Fibroblast of skin of left quadriceps (primary cell): ENCODE measurements at regions not wholly inside any gene's neighbourhood (a gene's known extent, or its start where the extent isn't known, plus 50 kb on each side); places are given as distances from the start of the nearest gene placed in this dataset.

Experiments
- DNase-seq, 2 experiments: peaks; one replicate each; pipeline ENCODE4 v3.0.0-alpha.2; 2013; ENCODE audit warnings: low read depth in 2 of 2

GRCh38 chr11:115778928-115779650, 274.9 kb upstream of the CADM1 start:
- no peak for DNase-seq

DNA sequence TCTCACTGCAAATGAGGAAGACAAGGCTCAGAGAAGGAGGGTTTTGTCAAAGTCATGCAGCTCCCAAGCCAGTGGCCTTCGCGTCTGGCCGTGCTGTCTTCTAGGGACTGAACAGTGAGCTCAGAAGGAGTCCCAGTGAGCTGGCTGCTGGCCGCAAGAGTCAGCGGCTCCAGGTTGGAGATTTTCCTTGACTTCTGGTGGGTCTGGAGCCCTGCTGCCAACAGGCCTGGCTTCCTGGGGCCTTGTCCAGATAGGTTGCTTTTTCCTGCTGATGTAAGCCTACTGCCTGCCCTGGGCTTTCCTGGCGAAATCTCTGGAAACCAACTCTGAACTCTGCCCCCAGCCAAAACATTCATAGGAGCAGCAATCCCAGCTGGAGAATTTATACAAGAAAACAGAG, 272.7 kb upstream of the CADM1 start:
- no peak for DNase-seq

DNA sequence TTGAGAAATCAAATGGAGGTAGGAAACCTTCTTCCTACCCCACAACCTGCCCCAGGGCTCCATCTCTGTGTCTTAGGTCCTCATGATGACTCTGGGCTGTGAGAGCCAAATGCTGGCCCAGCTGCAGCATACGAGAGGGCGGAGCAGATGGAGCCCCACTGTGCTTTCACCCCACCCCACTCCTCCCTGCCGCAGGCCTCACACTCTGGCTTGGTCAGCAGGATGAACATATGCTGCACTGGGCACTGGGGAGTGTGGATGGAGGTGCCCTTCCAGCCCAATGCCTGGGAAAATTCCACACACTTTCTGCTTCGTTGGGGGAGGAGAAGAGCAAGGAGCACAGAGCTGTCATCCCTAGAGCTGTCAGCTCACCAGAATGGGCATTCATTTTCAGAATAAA, 271.6 kb upstream of the CADM1 start:
- no peak for DNase-seq

DNA sequence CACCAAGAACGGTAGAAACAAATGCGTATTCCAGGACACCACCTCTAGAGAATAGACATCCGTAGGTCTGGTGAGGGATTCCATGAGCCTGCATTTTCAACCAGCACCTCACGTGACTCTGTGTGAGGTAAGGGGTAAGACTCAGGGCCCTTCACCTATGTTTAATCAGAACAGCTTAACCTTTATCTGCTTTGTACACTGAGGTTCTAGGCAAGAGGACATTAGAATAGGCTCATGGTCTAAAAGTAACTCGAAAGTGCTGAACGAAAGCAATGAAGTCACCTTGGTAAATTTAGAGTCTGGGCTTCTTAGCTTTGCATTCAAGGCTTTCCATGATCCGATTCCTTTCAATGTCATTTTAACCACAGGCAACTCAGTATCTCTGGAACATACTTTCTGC, 270.5 kb upstream of the CADM1 start:
- DNase-seq: no peak

DNA sequence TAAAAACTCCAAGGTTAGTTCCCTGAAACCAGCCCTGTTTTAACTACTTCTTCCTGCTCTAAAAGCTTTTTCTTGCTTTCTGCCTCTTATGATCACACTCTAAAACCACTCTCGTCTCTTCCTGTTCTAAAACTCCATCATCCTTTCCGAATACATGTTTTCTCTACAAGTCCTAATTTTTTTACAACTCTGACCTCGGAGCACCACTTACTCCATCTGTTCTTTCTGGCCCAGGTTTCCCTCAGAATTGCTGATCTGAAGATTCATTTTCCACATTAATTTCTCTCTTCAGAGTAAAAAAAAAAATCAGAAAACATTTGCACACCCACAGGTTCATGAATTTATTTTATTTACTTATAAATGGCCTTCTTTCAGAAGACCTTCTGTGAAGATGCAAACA, 265.7 kb upstream of the CADM1 start:
- no peak for DNase-seq

DNA sequence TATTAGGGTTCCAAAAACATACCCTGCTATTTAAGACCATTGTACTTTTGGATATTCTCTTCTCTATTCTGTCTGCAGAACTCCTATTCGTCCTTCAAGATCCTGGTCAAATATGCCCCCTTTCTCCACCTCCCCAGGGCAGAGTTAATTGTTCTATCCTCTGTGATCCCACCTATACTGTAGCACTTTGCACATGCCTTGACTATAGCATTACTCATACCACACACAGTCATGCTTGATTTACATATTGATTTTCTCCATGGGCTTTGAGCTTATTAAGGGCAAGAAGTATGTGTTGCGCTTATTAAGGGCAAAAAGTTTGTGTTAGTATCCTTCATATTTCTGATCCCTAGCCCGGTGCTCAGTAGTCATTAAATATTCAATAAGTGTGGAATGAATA, 263.7 kb upstream of the CADM1 start:
- no peak for DNase-seq

- no peak for DNase-seq
Observed at GRCh38 chr11:115767047-115767802, 263.0 kb upstream of the CADM1 start.

DNA sequence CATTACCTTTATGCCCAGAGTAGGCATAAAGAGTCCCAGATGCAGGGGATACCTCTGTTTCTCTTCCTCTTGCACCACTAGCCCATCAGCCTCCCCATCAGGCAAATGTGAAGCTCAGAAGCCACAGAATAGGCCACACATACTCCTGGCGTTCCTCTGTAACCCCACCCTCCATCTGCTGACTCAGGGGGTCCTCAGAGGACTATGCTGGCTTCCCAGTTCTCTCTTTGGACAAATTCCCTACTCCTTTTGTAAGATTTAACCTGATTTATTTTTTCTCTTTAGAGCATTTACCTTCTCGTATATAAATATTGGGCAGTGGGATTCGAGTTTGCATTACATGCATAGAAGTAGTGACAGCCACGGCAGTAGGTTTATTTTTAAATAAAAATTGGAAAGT, 262.3 kb upstream of the CADM1 start:
- no peak for DNase-seq

GRCh38 chr11:115765803-115766239, 261.6 kb upstream of the CADM1 start:
- peak; percentile 61 to 62 for DNase-seq

GRCh38 chr11:115764176-115764575, 260.0 kb upstream of the CADM1 start:
- DNase-seq: no peak

- DNase-seq: no peak
Observed at GRCh38 chr11:115761817-115762216, 257.6 kb upstream of the CADM1 start.

GRCh38 chr11:115761348-115761747, 257.1 kb upstream of the CADM1 start:
- no peak for DNase-seq

- no peak for DNase-seq
Observed at GRCh38 chr11:115760461-115761320, 256.5 kb upstream of the CADM1 start.

- peak in 1 of 2 experiments; percentile 18 for DNase-seq
Observed at GRCh38 chr11:115759622-115760460, 255.6 kb upstream of the CADM1 start.

- no peak for DNase-seq
Observed at GRCh38 chr11:115758011-115758410, 253.8 kb upstream of the CADM1 start.

DNA sequence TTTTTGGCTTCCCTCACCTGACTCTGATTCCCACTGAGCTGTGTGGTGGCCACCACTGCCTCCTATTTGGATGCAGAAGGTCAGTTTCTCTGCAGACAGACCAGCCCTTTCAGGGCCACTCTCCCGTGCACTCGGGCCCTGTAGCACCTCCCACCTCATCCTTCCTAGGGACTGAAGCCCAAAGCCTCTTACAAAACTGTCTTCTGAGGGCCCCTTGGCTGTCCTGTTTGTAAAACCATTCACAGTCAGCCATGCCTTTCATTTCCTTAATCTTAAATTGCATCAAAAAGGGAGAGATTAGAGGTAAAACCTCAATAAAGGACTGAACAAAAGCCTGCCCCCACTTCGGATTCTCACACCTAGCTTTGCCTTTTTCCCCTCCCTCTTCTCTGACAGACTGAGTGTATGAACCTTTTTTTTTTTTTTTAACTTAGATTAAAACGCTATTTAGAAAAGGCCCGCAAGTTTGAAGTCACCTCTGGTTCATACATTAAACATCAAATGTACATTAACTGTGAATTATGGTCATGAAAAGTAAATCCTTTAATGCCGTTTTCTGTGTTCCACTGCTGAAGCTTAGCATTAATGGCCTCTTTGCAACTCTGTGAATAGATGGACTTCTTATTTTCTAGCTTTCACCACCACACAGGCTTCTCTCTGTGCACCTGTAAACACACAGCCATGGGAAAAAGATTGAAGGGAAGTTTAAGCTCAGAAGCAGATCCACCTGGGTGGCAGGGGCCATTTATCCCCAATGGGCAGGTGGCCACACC, 247.2 kb upstream of the CADM1 start:
- no peak for DNase-seq

GRCh38 chr11:115745610-115746512, 241.6 kb upstream of the CADM1 start:
- DNase-seq: no peak

- no peak for DNase-seq
Observed at GRCh38 chr11:115745066-115745465, 240.9 kb upstream of the CADM1 start.

- DNase-seq: no peak
Observed at GRCh38 chr11:115743719-115744118, 239.5 kb upstream of the CADM1 start.
